Lung (tissue), 11 donors: ENCODE measurements at regions not wholly inside any gene's neighbourhood (a gene's known extent, or its start where the extent isn't known, plus 50 kb on each side); places are given as distances from the start of the nearest gene placed in this dataset.

ENCODE experiments used
- ATAC-seq: fragments of 200-7000 bp; cut with Tn5 transposase; one replicate; pipeline ENCODE4 v1.9.1; 2020; ENCODE audit warnings: moderate number of reproducible peaks; ENCODE audit not compliant: insufficient read depth, low FRiP score
- DNase-seq, 3 donors: peaks; one replicate each; pipeline ENCODE4 v3.0.0-alpha.2; 2013 to 2017
- H3K27ac ChIP-seq, 2 donors: one replicate each; pipeline ENCODE4 v1.5.1; 2013; ENCODE audit warnings: mild to moderate bottlenecking in 2 of 2, moderate library complexity in 2 of 2, control low read depth in 1 of 2, inconsistent platforms in 1 of 2, low read depth in 1 of 2, low read length in 1 of 2
- H3K27me3 ChIP-seq, 3 donors: one replicate each; pipeline ENCODE4 v1.5.1; 2013; ENCODE audit warnings: low read length in 2 of 3; ENCODE audit not compliant: control insufficient read depth in 3 of 3, insufficient read depth in 3 of 3
- H3K36me3 ChIP-seq, 4 donors: one replicate each; pipeline ENCODE4 v1.5.1; 2013; ENCODE audit warnings: low read length in 4 of 4, mild to moderate bottlenecking in 1 of 4, moderate library complexity in 1 of 4; ENCODE audit not compliant: control insufficient read depth in 4 of 4, insufficient read depth in 4 of 4
- H3K4me1 ChIP-seq, 5 donors: one replicate each; pipeline ENCODE4 v1.5.1; 2013; ENCODE audit warnings: low read length in 5 of 5, mild to moderate bottlenecking in 2 of 5, moderate library complexity in 1 of 5; ENCODE audit not compliant: control insufficient read depth in 5 of 5, insufficient read depth in 5 of 5
- H3K4me3 ChIP-seq: one replicate; pipeline ENCODE4 v1.5.1; 2013; ENCODE audit warnings: mild to moderate bottlenecking, control low read depth, moderate library complexity
- H3K9ac ChIP-seq, 2 donors: one replicate each; pipeline ENCODE4 v1.5.1; 2013; ENCODE audit warnings: low read length in 2 of 2, control low read depth in 1 of 2; ENCODE audit not compliant: insufficient read depth in 1 of 2
- H3K9me3 ChIP-seq, 4 donors: one replicate each; pipeline ENCODE4 v1.5.1; 2013; ENCODE audit warnings: low read length in 3 of 4, mild to moderate bottlenecking in 1 of 4, moderate library complexity in 1 of 4; ENCODE audit not compliant: control insufficient read depth in 4 of 4, insufficient read depth in 3 of 4
- WGBS, 2 donors: extraction: QIAGEN DNeasy Blood & Tissue Kit; methylation state at CpG; one replicate each; pipeline ENCODE4 v1.1.7; 2013; 5-methylcytosine and 5-hydroxymethylcytosine counted together
- TF ChIP-seq, protein P1 (sequence below): IDR thresholded peaks from 2 replicates; pipeline ENCODE4 v1.5.1; 2012; ENCODE audit warnings: mild to moderate bottlenecking; ENCODE audit errors: control extremely low read depth, extremely low read depth
- donor health status: control.
- donor health status: control.
- donor health status: Bipolar disorder and iron deficiency.
- donor health status: healthy.
- donor health status: DM: yes; HTN: yes; CAD: no.

DNA sequence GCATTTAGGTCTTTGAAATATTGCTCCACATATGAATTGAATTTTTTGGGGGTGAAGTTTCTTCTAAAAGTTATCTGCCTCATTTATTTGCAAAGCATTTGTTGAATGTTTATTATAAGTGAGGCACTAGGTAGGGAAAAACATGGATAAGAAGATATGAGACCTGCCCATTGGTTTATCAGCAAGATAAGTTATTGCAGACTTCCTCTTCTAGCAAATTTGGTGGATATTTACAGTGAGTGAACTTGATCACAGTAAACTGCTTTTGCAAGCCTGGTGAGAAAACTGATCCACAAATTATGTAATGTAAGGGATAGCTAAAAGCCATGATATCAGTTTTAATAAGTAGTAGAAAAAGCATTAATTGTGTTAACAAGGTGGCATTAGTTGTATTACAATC is 364.8 kb downstream of the SOCS6 start:
- no peak for DNase-seq
- TF ChIP-seq, protein P1, sequence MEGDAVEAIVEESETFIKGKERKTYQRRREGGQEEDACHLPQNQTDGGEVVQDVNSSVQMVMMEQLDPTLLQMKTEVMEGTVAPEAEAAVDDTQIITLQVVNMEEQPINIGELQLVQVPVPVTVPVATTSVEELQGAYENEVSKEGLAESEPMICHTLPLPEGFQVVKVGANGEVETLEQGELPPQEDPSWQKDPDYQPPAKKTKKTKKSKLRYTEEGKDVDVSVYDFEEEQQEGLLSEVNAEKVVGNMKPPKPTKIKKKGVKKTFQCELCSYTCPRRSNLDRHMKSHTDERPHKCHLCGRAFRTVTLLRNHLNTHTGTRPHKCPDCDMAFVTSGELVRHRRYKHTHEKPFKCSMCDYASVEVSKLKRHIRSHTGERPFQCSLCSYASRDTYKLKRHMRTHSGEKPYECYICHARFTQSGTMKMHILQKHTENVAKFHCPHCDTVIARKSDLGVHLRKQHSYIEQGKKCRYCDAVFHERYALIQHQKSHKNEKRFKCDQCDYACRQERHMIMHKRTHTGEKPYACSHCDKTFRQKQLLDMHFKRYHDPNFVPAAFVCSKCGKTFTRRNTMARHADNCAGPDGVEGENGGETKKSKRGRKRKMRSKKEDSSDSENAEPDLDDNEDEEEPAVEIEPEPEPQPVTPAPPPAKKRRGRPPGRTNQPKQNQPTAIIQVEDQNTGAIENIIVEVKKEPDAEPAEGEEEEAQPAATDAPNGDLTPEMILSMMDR: no peak
- no peaks in the 10 kb centered on the region for H3K27me3 ChIP-seq
- no peak overlapping the region for H3K9ac ChIP-seq
- no peak overlapping the region for H3K27ac ChIP-seq
- ATAC-seq: no peak
- H3K4me3 ChIP-seq: no peak overlapping the region
- H3K36me3 ChIP-seq: no peaks in the 10 kb centered on the region
- no peaks in the 10 kb centered on the region for H3K4me1 ChIP-seq
- H3K9me3 ChIP-seq: no peaks in the 10 kb centered on the region

DNA sequence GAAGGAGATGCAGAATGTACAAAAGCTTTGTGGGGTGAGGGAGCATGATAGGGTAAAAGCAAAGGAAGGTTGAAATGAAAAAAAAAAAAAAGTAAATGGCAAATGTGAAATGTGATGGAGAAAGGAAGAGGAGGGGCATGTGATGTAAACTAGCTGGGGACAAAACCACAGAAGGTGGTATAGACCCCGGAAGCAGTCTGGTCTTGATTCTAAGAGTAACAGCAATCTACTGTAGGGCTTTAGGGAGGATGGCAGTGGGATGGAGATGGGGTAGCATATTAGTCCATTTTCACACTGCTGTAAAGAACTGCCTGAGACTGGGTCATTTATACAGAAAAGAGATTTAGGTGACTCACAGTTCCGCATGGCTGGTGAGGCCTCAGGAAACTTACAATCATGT is 362.0 kb downstream of the SOCS6 start:
- 78 to 83% methylated on average over 2 of the region's 2 CpGs for WGBS, 2 donors
- Histone ChIP-seq H3K27me3 (no peaks in the 10 kb centered on the region), H3K36me3 (no peaks in the 10 kb centered on the region), H3K27ac (no peak overlapping the region), H3K4me3 (no peak overlapping the region), H3K9ac (no peak overlapping the region), H3K4me1 (no peaks in the 10 kb centered on the region), H3K9me3 (no peaks in the 10 kb centered on the region)
- TF ChIP-seq, protein P1: no peak
- ATAC-seq (no peak), DNase-seq (no peak)

DNA sequence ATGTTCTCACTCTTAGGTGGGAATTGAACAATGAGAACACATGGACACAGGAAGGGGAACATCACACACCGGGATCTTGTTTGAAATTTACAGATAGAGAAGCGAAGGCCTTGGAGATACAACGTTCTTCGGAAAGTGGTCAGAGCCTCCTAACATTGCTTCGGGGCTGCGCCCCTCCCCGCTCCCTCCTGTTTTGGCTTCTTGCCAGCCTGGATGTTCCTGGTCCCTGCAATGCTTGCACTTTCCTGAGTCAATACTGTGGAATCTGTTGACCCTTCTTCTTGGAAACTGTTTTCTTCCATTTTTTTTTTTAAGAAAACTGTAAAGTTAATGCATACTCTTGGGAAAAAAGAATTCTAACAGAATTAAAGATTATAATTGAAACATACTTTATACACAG is 360.8 kb downstream of the SOCS6 start:
- ATAC-seq: no peak
- DNase-seq: no peak
- Histone ChIP-seq H3K4me1 (no peaks in the 10 kb centered on the region), H3K9ac (no peak overlapping the region), H3K4me3 (no peak overlapping the region), H3K27ac (no peak overlapping the region), H3K27me3 (no peaks in the 10 kb centered on the region), H3K36me3 (no peaks in the 10 kb centered on the region), H3K9me3 (no peaks in the 10 kb centered on the region)
- TF ChIP-seq, protein P1: no peak
- WGBS, 2 donors: 92 to 99% methylated on average over 7 of the region's 7 CpGs

DNA sequence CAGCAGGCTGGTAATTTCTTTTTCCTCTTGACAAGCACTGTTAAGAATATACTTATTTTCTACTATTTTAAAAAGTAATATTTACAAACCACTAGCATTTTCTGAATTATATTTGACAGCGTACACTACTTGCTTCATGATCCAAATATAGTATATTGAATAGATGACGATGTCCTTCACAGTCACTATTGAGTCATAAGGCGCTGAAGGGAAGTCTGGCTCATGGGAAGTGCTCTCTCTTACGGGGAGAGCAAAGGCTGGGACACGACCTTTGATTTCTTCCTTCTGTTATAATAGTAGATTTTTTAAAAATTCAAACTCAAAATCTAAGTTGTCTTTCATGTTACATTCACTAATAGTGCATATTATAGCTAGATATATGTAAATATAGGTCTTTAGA is 357.1 kb downstream of the SOCS6 start:
- H3K9ac ChIP-seq: no peak overlapping the region
- H3K4me1 ChIP-seq: no peaks in the 10 kb centered on the region
- no peak for DNase-seq
- H3K36me3 ChIP-seq: no peaks in the 10 kb centered on the region
- no peak overlapping the region for H3K4me3 ChIP-seq
- ATAC-seq: no peak
- TF ChIP-seq, protein P1: no peak
- no peak overlapping the region for H3K27ac ChIP-seq
- 67 to 69% methylated on average over 5 of the region's 5 CpGs for WGBS, 2 donors
- peaks cover 0 to 2% (median 0%) of the 10 kb centered on the region in 4 donors for H3K9me3 ChIP-seq
- no peaks in the 10 kb centered on the region for H3K27me3 ChIP-seq
